Ammon's horn (tissue), 1 donor: ENCODE measurements at regions not wholly inside any gene's neighbourhood (a gene's known extent, or its start where the extent isn't known, plus 50 kb on each side); places are given as distances from the start of the nearest gene placed in this dataset.

Experiments used
- DNase-seq: peaks from one replicate; pipeline ENCODE4 v3.0.0-alpha.2; 2016; ENCODE audit warnings: low spot score

GRCh38 chr4:14564281-14564680 is 438.0 kb upstream of the CPEB2 start:
- no peak for DNase-seq

- DNase-seq, result no peak
These were observed 435.8 kb upstream of the CPEB2 start for GRCh38 chr4:14566518-14566917.

- no peak for DNase-seq
These were observed 433.9 kb upstream of the CPEB2 start for GRCh38 chr4:14568351-14568750.

- no peak for DNase-seq
These were observed 427.0 kb upstream of the CPEB2 start for GRCh38 chr4:14575289-14575688.

- no peak for DNase-seq
These were observed 426.4 kb upstream of the CPEB2 start for GRCh38 chr4:14575919-14576318.

GRCh38 chr4:14580061-14580460 is 422.2 kb upstream of the CPEB2 start:
- DNase-seq, result no peak

GRCh38 chr4:14581741-14582140 is 420.5 kb upstream of the CPEB2 start:
- DNase-seq, result no peak

GRCh38 chr4:14582677-14583076 is 419.6 kb upstream of the CPEB2 start:
- DNase-seq, result no peak

GRCh38 chr4:14583331-14583730 is 418.9 kb upstream of the CPEB2 start:
- no peak for DNase-seq

- no peak for DNase-seq
These were observed 418.5 kb upstream of the CPEB2 start for GRCh38 chr4:14583752-14584151.

- no peak for DNase-seq
These were observed 409.3 kb upstream of the CPEB2 start for GRCh38 chr4:14592950-14593349.

- DNase-seq, result no peak
These were observed 406.3 kb upstream of the CPEB2 start for GRCh38 chr4:14596028-14596427.

GRCh38 chr4:14596437-14596836 is 405.8 kb upstream of the CPEB2 start:
- no peak for DNase-seq

- DNase-seq, result no peak
These were observed 405.4 kb upstream of the CPEB2 start for GRCh38 chr4:14596904-14597303.

- no peak for DNase-seq
These were observed 400.1 kb upstream of the CPEB2 start for GRCh38 chr4:14602206-14602605.

GRCh38 chr4:14607001-14607400 is 395.3 kb upstream of the CPEB2 start:
- no peak for DNase-seq

- no peak for DNase-seq
These were observed 394.7 kb upstream of the CPEB2 start for GRCh38 chr4:14607578-14607977.

- DNase-seq, result no peak
These were observed 393.7 kb upstream of the CPEB2 start for GRCh38 chr4:14608630-14609029.

GRCh38 chr4:14614840-14615239 is 387.4 kb upstream of the CPEB2 start:
- no peak for DNase-seq

GRCh38 chr4:14615671-14616070 is 386.6 kb upstream of the CPEB2 start:
- DNase-seq, result no peak

GRCh38 chr4:14620567-14621141 is 381.6 kb upstream of the CPEB2 start:
- no peak for DNase-seq

- no peak for DNase-seq
These were observed 380.4 kb upstream of the CPEB2 start for GRCh38 chr4:14621731-14622463.

GRCh38 chr4:14627038-14627437 is 375.2 kb upstream of the CPEB2 start:
- no peak for DNase-seq

- no peak for DNase-seq
These were observed 370.4 kb upstream of the CPEB2 start for GRCh38 chr4:14631806-14632440.
